ENCODE measurements at regions not wholly inside any gene's neighbourhood (a gene's known extent, or its start where the extent isn't known, plus 50 kb on each side); places are given as distances from the start of the nearest gene placed in this dataset.
"Not testable (repeated sequence)": the region's sequence is repeated elsewhere in the genome, so short reads cannot be mapped to it uniquely, and the experiment has no call there.

- DNase-seq, result no peak
These were observed 140.9 kb upstream of the KCNJ15 start for GRCh38 chr21:38115870-38116269.

- no peak for DNase-seq
These were observed 137.0 kb upstream of the KCNJ15 start for GRCh38 chr21:38119793-38120192.

- DNase-seq, result not testable (repeated sequence)
These were observed 136.2 kb upstream of the KCNJ15 start for GRCh38 chr21:38120679-38120983.

GRCh38 chr21:38120984-38121855, 135.6 kb upstream of the KCNJ15 start:
- DNase-seq, result no peak

- no peak for DNase-seq
These were observed 134.7 kb upstream of the KCNJ15 start for GRCh38 chr21:38121888-38122720.

- peak; percentile 43 for DNase-seq
These were observed 133.2 kb upstream of the KCNJ15 start for GRCh38 chr21:38123626-38124025.

- peak; percentile 43 for DNase-seq
These were observed 130.0 kb upstream of the KCNJ15 start for GRCh38 chr21:38126666-38127303.

GRCh38 chr21:38129711-38130110, 127.1 kb upstream of the KCNJ15 start:
- peak; percentile 65 for DNase-seq

- no peak for DNase-seq
These were observed 123.6 kb upstream of the KCNJ15 start for GRCh38 chr21:38133240-38133639.

GRCh38 chr21:38134084-38134873, 122.5 kb upstream of the KCNJ15 start:
- no peak for DNase-seq

GRCh38 chr21:38136201-38136600, 120.6 kb upstream of the KCNJ15 start:
- peak; percentile 89 for DNase-seq

- DNase-seq, result peak; percentile 80
These were observed 117.2 kb upstream of the KCNJ15 start for GRCh38 chr21:38139380-38140168.

GRCh38 chr21:38140207-38140903, 116.4 kb upstream of the KCNJ15 start:
- DNase-seq, result peak; percentile 95

GRCh38 chr21:38142224-38142623, 114.6 kb upstream of the KCNJ15 start:
- DNase-seq, result no peak

- no peak for DNase-seq
These were observed 112.6 kb upstream of the KCNJ15 start for GRCh38 chr21:38144193-38144592.

GRCh38 chr21:38145104-38145503, 111.7 kb upstream of the KCNJ15 start:
- DNase-seq, result no peak

- DNase-seq, result no peak
These were observed 109.4 kb upstream of the KCNJ15 start for GRCh38 chr21:38147391-38147790.

- no peak for DNase-seq
These were observed 108.7 kb upstream of the KCNJ15 start for GRCh38 chr21:38148046-38148445.

- no peak for DNase-seq
These were observed 105.7 kb upstream of the KCNJ15 start for GRCh38 chr21:38151021-38151645.

GRCh38 chr21:38156200-38156599, 100.6 kb upstream of the KCNJ15 start:
- DNase-seq, result no peak

- DNase-seq, result peak; percentile 83
These were observed 97.4 kb upstream of the KCNJ15 start for GRCh38 chr21:38159355-38159754.

All from NCI-H2029 treated with DMSO at 0.1 percent for 48 hours (cell line).